Peyer's patch (tissue), 4 donors: ENCODE measurements at regions not wholly inside any gene's neighbourhood (a gene's known extent, or its start where the extent isn't known, plus 50 kb on each side); places are given as distances from the start of the nearest gene placed in this dataset.

Experiments used
- CTCF ChIP-seq, 6 experiments: fragments of 450-650 bp in 4 of 6; fragments of 200-600 bp in 2 of 6; sonication (generic) in 1 of 6; IDR thresholded peaks; one replicate each; pipeline ENCODE4 v1.5.1; 2017 to 2019; ENCODE audit warnings: antibody characterized with exemption in 6 of 6, mild to moderate bottlenecking in 3 of 6, moderate library complexity in 1 of 6
- POLR2A ChIP-seq, 2 donors: fragments of 450-650 bp; IDR thresholded peaks; one replicate each; pipeline ENCODE4 v1.5.1; 2017; ENCODE audit warnings: antibody characterized with exemption in 2 of 2, mild to moderate bottlenecking in 2 of 2, moderate library complexity in 2 of 2

GRCh38 chr22:48800886-48801607 lies 1026.6 kb downstream of the BRD1 start:
- TF ChIP-seq CTCF (IDR thresholded peaks at IDR 0.05): no peak
- TF ChIP-seq POLR2A (IDR thresholded peaks at IDR 0.05): no peak
